Endothelial cell of umbilical vein (primary cell): ENCODE measurements at regions not wholly inside any gene's neighbourhood (a gene's known extent, or its start where the extent isn't known, plus 50 kb on each side); places are given as distances from the start of the nearest gene placed in this dataset.

ENCODE experiments used
- CTCF ChIP-seq, 2 donors: IDR thresholded peaks; 1 replicate in 1 of 2; 2 replicates in 1 of 2; pipeline ENCODE4 v1.5.1; 2011; ENCODE audit warnings: low read length in 2 of 2, mild to moderate bottlenecking in 2 of 2, moderate library complexity in 2 of 2, control low read depth in 1 of 2, inconsistent platforms in 1 of 2, low read depth in 1 of 2; ENCODE audit not compliant: insufficient read depth in 1 of 2; ENCODE audit errors: extremely low read depth in 1 of 2
- EZH2 ChIP-seq: IDR thresholded peaks from 2 replicates; pipeline ENCODE4 v1.6.1; 2012; ENCODE audit warnings: borderline replicate concordance, low read depth, mild to moderate bottlenecking, moderate library complexity, low read length, inconsistent platforms; ENCODE audit not compliant: severe bottlenecking
- JUN ChIP-seq: IDR thresholded peaks from 2 replicates; pipeline ENCODE4 v1.6.1; 2011; ENCODE audit warnings: borderline replicate concordance, low read depth; ENCODE audit not compliant: insufficient read length, insufficient read depth
- MYC ChIP-seq: IDR thresholded peaks from one replicate; pipeline ENCODE4 v1.6.1; 2011; ENCODE audit warnings: mild to moderate bottlenecking, low read depth, low read length
- POLR2A ChIP-seq: IDR thresholded peaks from 2 replicates; pipeline ENCODE4 v1.6.1; 2012; ENCODE audit warnings: low read depth, mild to moderate bottlenecking, control low read depth, low read length
- POLR2AphosphoS5 ChIP-seq: IDR thresholded peaks from 2 replicates; pipeline ENCODE4 v1.6.1; 2012; ENCODE audit warnings: low read depth, mild to moderate bottlenecking, control low read depth, low read length, moderate library complexity; ENCODE audit not compliant: insufficient read depth

GRCh38 chr6:122323361-122323760 is 76.1 kb upstream of the HSF2 start:
- TF ChIP-seq POLR2A (no peak), CTCF (IDR thresholded peaks at IDR 0.05; ENCODE audit: extremely low read depth in 1 of 2, insufficient read depth in 1 of 2, low read depth in 1 of 2, low read length in 2 of 2) (no peak), MYC (no peak), EZH2 (no peak), JUN (no peak), POLR2AphosphoS5 (no peak)
